ENCODE measurements at regions not wholly inside any gene's neighbourhood (a gene's known extent, or its start where the extent isn't known, plus 50 kb on each side); places are given as distances from the start of the nearest gene placed in this dataset.

DNA sequence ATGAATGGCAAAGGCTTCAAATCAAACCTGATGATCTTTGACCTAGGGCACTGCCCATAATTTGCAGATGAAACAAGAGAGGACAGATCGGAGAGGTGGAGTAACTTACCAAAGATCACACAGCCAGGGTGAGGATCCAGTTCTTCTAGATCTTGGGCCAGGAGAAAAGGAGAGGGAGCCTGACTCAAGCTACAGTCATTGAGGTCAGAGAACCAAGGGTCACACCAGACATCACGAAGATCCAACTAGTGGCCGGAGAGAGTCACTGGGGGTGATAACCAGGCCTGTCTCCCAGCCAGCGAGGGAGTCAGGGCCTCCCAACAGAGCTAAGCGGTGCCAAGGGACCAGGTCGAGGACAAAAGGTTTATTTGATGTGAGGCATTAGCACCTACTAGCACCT lies 115.0 kb downstream of the RIPK4 start:
- peak; percentile 45 for DNase-seq

DNA sequence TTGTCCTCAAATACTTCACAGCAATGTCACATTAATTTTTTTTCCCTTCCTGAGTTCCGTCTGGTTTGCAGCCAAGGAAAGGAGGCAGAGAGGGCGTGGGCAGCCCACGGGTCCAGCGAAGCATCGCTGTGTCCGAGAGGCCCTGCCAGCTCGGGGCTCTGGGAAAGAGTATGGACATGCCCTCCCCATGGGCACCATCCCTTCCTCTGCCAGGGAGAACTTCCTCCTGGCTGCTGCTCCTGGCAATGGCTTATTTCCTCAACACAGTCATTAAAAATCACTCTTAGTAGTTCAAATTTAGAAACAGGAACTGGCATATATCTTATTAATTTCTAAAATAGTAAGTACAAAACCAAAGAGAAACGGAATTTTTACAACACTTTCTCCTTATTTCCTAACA lies 115.4 kb downstream of the RIPK4 start:
- DNase-seq = peak; percentile 5

DNA sequence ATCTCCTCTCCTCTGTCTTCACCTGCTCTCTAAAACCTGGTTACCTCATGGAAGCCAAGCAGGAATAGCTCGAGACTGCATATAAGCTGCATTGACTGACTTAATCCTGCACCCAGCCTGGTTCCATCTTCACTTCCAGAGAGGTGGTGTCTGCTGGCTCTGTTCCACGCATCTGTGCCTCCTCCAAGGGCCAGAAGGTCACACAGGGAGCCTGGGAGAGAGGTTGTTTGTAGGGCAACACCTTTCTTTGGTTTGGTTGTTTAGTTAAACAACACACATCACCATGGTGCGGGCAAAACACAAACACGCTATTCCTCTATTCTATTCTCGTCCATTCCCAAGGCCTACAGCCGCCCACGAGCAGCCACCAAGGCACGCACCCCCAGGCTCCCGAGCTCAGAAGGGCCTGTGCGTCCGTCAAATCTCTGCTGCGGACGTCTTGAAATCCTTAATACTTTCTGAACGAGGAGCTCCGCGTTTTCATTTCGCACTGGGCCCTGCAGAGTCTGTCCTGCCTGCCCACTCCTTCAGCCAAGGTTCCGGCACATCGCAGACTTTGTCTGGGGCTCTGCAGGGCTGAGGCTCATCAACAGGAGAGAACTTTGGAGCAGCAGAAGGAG lies 116.2 kb downstream of the RIPK4 start:
- peak; percentile 33 for DNase-seq

DNA sequence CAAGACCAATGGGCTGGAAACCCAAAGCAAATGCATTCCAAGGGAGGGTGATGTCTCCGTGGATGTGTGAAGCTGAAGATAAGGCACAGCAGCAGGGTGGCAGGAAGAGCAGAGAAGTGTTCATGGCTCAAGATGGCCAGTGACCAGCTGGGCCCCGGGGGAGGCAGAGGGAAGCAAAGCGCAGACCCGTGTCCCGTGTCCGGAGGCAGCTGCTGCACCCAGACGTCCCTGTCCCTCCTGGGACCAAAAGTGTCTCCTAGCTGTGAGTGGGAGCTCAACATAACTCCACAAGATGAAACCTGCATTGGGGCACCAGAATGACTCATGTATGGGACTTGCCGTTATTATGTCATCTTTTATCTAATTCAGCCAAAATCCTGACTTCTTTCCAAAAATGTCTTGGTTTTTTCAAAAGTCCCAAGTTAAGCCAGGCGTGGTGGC lies 118.2 kb downstream of the RIPK4 start:
- DNase-seq = no peak

DNA sequence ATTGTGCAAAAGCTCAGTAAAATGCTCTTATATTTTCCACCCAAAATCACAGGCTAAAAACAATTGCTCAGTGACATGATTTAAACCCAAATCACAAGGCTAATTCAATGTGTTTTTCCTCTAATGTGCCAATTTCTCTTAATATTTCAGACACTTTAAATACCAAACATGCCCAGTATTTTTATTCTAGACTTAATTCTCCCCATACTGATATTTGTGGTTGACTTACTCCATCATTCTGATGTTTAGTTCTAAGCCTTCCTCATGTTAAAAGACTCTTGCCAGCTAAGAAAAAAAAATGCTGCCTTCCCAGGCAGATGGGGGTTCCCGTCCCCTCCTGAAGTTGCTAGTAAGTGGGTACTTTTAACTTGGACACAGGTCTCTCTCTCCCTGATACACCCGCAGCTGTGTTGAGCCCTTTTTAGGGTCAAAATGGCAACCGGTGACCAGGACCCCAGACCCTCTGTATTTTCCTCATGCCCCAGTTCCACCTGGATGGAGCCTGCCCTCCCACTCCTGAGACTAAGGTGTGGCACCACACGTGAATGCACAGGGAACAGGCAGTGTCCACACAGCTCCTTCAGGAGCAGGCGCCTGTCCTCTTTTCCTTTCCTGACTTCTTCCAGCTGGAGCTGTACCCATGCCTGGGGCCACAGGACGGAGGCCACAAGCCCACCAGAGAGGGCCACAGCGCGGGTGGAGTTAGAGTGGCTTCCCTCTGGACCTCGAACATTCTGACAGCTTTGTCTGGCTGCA lies 118.9 kb downstream of the RIPK4 start:
- no peak for DNase-seq

DNA sequence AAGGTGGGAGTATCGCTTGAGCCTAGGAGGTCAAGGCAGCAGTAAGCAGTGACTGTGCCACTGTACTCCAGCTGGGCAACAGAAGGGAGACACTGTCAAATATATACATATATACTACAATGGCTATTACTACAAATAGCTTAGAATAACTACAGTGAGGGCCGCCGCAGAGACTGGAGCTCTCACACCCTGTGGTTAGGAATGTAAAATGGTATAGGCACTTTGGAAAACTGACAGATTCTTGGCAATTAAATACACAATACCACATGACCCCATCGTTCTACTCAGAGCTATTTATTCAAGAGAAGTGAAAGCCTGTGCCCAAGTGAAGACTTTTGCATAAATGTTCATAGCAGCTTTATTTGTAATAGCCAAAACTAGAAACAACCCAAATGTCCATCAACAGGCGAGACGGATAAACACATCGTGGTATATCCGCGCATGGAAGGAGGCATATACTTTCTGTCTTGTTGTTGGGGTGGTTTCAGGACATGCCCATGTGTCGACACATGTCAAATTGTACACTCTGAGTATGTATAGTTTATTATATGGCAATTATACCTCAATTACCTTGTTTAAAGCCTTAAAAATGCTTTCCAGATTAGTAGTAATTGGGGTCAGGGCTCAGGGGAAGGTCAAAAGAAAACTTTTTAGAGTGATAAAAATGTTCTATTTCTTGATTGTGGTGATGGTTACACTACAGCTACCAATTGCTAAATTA lies 123.4 kb downstream of the RIPK4 start:
- no peak for DNase-seq

DNA sequence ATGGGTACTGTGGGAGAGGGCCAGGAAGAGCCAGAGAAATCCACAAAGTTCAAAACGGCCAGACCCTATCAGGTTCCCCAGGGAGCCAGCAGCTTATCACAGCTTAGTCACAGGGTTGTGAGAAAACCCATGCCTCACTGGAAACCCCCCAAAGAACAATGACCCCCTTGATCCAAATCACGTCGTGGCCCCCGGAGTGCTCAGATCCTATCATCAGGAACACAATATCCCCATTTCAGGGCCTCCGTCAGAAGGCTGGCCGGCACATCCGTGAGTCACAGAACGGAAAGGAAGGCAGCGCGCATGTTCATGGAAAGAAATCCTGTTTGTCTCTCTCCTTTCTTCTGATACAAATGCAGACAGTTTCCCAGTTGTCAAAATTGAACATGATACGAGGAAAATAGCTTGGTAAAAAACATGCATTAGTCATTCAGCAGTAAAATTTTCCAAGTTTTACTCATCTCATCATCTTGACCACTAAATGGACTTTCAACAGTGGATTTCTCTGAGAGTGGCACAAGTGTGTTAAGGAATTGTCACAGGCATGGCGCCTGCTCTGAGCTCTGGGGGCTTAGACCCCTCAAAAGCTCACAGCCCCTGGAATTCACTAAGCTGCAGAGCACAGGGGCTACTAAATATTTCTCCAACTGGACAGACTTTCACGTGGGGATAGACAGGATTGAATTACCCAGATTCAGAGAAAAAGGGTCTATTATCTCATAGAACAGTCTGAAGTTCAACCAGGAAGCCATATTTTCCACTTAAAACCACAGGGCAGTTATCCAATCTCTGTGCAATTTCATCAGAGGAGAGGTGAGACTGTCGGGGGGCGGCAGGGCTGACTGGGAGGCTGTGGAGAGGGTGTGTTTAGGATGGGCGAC lies 124.8 kb downstream of the RIPK4 start:
- DNase-seq = no peak

DNA sequence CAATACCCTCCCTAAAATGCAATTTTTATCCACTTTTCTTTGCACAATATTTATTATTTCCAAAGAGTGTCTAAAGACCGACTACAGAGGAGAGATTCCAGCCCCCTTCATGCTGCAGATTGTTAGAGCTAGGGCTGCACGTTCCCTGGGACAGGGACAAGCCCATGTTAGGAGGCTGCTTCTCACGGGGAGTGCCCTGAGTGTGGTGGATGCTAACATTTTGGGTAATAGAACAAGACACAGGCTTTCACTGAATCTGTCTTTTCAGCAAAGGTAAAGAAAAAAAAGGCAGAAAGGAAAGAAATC lies 125.4 kb downstream of the RIPK4 start:
- no peak for DNase-seq

DNA sequence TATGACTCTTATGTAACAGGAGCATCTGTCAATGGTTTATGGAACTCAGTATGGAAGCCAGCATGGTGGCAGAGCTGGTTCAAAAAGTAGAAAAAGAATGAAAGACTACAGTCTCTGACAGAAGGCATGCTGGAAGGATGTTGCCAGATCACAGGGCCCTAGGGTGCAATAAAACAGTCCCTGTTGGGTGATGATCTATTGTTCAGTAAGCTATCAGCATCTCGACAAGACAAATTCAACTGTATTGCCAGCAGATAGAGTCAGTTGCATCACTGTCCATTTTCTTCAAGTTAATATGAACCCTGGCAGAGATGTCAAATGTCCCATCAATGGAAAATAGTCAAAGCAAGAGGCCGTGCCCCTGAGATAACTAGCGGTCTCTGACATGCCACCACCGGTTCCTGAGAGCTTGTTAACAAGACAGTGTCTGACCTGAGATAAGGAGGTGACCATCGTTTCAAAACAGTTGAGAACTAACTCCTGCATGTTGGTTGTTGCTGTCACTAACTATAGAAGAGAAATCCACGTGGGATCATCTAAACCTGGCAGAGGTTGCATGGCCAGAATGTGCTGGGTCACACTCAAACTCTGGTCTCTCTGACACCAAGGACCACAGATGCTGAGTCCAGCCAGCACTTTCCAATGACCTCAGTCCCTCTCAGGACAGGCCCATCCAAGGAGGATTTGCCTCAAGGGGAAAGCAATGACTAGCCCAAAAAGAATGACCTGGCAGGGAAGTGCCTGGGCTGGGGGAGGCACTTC lies 125.9 kb downstream of the RIPK4 start:
- no peak for DNase-seq

DNA sequence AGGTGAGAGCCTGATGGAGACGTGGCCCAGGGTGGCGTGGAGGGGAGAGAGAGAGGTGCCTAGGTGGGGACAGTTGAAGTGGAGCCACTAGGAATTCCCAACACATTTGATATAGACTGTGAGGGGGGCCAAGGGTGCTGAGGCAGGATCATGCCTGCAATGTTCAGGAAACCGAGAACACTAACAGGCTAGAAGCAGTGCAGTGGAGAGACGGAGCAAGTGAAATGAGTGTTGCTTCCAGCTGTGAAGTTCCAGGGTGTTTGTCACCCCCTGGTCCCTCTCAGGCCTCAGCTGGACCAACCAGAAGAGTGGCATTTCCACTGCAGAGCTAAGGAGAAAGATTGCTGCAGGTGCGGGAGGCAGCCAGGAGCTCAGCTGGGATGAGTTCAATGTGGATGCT lies 127.1 kb downstream of the RIPK4 start:
- DNase-seq = no peak

DNA sequence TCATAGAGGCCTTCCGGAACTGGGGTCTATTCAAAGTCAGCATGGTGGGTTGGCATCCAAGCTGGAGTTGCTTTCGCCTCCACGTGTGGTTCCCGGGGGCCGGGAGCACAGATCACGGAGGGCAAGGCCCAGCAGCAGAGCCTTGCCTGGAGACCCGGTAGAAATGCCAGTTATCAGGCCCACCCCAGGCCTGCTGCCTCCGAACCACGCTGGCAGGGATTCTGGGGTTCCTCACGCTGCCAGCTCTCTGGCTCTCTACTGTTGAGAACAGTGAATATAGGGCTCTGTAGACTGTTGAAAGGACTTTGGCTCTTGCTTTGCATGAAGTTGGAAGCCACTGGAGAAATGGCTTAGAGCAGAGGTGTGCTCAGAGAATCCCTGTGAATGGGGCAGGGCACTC lies 127.5 kb downstream of the RIPK4 start:
- DNase-seq = no peak

DNA sequence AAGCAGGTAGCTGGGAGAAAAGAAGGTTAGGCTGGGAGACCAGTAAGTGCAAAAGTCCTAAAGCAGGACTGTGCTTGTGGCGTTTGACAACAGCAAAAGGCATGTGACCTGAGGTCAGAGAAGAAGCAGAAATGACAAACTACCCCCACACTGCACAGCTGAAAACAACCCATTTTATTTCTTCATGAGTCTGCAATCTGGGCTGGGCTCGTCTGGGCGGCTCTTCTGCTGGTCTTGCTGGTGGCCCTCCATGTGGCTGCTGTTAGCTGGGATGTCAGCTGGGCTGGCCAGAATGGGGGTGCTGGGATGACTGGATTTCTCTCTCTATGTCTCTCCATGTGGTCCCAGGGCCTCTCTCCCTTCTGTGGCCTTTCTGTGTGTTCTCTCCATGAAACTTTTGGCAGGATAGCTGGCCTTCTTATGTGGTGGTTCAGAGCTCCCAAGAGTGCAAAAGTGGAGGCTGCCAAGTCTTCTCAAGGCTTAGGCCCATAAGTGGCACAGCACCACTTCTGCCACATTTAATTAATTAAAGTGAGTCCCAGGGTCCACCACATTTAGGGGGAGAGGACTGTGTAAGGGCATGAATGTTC lies 128.6 kb downstream of the RIPK4 start:
- no peak for DNase-seq

DNA sequence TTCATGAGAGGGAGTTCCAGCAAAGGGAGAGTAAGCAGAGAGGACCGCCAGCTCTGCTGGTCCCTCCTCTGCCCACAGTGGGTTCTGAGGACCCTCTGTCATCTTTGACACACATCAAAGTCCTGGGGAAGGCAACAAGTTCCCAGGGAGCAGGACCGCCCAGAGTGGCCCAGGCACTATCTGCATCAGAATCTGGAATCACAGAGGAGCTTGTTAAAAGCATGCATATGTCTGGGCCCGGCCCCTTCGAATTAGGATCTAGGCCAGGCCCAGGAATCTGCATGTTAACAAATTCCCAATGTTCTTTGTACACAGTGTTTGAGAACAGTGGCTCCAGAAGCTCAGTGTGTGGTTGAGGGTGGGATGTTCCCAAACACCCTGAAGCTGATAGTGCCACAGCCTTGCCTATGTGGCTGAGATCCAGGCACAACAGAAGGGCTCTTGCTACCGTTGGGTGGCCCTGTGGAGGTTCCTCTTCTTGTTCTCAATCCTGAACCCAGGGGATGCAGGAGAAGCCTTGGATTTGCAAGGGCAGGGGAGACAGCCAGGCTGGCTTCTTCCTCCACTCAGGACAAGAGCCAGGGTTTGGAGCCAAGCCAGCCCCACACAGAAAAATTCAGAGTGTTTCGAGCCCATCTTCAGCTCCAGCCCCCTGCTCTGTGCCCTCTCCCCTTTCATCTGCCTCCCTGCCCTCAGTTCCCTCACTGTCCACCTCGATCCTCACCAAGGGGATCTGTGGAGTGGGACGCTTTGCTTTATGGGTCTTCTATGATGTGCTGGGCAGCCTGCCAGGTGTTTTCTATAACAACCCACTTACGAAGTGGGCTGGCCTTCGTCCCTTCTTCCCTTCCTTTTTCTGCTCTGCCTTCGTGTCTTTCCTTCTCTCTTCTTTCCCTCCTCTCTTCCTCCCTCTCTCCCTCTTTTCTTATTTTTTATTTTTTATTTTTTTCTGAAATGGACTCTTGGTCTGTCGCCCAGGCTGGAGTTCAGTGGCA lies 129.0 kb upstream of the TMPRSS2 start:
- no peak for DNase-seq

DNA sequence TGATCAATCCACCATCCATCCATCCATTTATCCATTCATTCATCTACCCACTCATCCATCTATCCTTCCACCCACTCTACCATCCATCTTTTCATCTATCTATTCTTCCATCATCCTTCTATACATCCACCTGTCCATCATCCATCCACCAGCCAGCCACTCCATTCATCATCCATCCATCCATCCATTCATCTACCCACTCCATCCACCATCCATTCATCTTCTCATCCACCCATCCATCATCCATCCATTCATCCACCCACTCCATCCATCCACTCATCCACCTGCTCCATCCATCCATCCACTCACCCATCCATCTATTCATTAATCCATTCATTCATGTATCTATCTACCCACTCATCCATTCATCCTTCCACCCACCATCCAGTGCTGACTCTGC lies 127.9 kb upstream of the TMPRSS2 start:
- no peak for DNase-seq

DNA sequence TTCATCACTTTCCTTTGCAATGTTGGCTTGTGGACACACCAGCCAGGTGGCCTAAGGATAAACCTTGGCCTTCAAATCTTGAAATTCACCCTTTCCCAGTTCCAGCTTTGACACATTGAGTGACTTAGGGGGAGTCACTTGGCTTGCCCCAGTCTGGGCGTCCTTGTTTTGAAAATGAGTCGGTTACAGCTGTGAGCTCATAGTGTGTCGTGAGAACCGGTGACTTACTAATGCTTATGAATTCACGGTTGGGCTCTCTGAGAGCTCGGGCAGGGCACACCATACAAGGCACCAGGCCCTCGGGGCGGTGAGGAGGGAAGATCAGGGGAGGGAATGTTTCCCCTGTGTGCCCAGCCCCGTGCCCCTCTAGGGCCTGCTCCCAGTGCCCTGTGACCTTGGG lies 126.9 kb upstream of the TMPRSS2 start:
- no peak for DNase-seq

DNA sequence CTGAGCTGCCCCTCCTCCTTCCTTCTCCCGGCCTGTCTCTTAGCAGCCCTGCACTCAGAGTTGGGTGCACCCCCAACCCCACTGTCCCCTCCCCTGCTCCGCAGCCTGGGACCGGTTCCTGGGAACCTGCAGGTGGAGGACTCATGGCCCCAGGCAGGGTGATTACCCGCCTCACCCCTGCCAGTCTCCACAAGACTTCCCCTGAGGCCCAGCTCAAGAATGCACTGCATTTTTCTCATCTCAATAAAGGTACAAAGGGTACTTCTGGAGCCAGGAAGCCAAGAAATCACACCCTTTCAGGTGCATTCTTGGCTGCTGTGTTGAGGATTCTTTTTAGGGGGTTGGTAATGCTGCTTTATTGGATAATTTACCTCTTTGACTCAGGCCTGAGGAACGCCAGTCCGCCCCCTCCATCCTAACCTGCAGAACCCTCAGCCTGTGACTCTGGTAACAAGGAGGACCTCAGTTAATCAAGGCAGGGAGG lies 126.3 kb upstream of the TMPRSS2 start:
- DNase-seq = no peak

DNA sequence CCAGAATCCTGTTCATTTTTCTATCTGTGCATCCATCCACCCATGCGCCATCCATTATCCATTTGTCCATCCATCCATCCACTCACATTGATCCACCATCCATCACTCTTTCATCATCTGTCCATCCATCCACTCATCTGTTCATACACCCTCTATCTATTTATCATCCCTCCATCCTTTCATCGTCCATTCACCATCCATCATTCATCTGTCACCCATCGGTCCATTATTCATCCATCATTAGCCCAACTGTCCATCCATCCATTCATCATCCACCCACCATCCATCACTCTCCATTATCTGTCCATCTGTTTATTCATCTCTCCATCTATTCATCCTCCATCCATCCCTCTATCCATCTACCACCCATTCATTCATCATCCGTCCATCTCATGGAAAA lies 125.7 kb upstream of the TMPRSS2 start:
- DNase-seq = no peak

DNA sequence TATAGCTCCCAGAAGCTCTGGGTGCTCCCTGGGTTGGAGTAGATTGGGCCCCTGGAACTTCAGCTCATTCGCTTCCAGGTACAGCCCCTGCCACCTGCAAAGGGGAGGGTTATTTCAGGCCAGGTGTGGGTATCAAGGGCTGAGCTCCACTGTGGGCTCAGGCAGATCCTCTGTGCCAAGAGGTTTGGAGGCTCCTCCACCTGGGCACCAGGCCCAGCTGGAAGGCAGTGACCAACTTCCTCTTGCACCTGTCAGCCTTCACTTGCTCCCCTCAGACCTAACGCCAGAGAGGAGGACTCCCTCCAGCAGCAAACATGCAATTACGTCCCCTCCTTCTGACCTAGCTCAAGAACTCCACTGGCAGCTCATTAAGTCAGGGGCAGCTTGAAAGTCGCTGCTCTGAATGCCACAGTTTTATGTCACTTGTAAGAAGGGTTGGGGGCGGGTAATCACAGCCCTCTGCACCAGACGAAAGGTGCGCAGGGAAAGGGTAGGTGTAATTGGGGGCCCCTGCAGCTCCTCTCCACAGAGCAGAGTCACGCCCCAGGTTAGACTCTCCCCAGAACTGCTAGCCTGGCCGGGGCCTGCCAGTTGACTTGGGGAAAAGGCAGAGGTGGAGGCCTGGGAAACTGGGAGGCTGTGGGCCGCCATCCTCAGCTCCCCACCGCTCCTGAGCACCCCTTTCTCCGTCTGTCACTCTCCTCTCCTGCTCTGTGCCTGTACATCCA lies 125.0 kb upstream of the TMPRSS2 start:
- DNase-seq = no peak

DNA sequence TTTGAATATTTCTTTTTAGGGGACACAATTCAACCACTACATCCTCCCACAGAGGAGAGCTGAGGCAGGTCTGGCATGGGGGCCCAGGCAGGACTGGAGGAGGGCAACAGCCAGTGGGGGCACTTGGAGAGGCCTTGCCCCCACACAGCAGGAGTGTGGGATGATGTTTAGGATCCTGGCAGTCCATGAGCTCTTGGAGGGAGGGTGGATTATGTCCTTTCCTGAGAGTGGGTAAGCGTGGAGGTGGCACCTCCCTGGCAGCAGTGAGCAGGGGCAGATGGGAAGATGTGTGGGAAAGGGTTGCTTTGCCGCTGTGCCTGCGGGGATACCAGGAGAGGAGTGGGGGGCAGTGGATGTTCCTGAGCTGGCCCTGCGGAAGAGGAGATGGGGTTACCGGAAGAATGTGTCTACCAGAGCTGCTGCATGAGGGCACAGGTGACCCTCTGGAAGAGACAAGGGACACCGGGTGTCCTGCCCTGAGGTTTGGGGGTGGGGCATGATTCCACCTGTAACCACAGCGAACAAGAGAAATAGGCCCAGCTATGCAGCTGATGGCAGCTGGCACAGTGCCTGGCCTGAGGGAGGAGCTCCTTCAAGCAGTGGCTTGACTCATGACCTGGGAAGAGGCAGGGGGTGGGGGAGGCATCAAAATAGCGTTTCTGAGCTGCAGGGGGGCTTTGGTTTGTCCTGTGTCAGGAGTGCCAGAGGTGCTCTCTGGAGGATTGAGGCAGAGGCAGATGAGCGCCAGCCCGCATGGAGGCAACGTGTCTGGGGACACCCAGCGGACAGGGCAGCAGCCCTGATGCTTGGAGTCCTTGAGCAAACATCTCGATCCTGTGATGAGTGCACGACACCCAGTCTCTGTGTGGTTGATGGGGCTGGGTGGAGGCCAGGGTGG lies 123.9 kb upstream of the TMPRSS2 start:
- no peak for DNase-seq

Measured in activated effector memory CD4-positive, alpha-beta T cell treated with anti-CD3 and anti-CD28 coated beads, Interleukin-2, amount 50 U/mL, for 16 hours (primary cell).